HCT116 (cell line): ENCODE measurements at regions not wholly inside any gene's neighbourhood (a gene's known extent, or its start where the extent isn't known, plus 50 kb on each side); places are given as distances from the start of the nearest gene placed in this dataset.
A peak's percentile ranks its signal among the peaks of the same experiment; 100 is the strongest.

Source experiments
- CTCF ChIP-seq, 3 experiments: fragments of 200-600 bp in 1 of 3; sonication (generic) in 1 of 3; IDR thresholded peaks in 2 of 3; conservative IDR thresholded peaks in 1 of 3; 2 replicates each; pipeline ENCODE4 v1.5.1; 2012 to 2017; ENCODE audit warnings: low read depth in 2 of 3, low read length in 2 of 3, antibody characterized with exemption in 1 of 3, borderline replicate concordance in 1 of 3, control low read depth in 1 of 3, mild to moderate bottlenecking in 1 of 3, mixed read lengths in 1 of 3, mixed run types in 1 of 3, moderate library complexity in 1 of 3; ENCODE audit not compliant: insufficient read depth in 1 of 3
- TCF7L2 ChIP-seq: IDR thresholded peaks from 2 replicates; pipeline ENCODE4 v1.7.0; 2011; ENCODE audit warnings: borderline replicate concordance, inconsistent platforms; ENCODE audit not compliant: insufficient read depth, insufficient read length; ENCODE audit errors: extremely low read depth
- TF ChIP-seq, protein P1 (sequence below): IDR thresholded peaks from 2 replicates; pipeline ENCODE4 v1.6.1; 2012

- TF ChIP-seq TCF7L2 (no peak), CTCF (IDR thresholded peaks at IDR 0.05 in 2 of 3, conservative IDR thresholded peaks at IDR 0.05 in 1 of 3; ENCODE audit: borderline replicate concordance in 1 of 3, insufficient read depth in 1 of 3, low read depth in 2 of 3, low read length in 2 of 3) (no peak)
- TF ChIP-seq, protein P1, sequence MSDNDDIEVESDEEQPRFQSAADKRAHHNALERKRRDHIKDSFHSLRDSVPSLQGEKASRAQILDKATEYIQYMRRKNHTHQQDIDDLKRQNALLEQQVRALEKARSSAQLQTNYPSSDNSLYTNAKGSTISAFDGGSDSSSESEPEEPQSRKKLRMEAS, result peak; percentile 48; the same call in 1 of the 2 replicates
Observed at GRCh38 chr19:46951171-46951986, 68.3 kb upstream of the NPAS1 start.
